Esophagus muscularis mucosa (tissue), 4 donors: ENCODE measurements at regions not wholly inside any gene's neighbourhood (a gene's known extent, or its start where the extent isn't known, plus 50 kb on each side); places are given as distances from the start of the nearest gene placed in this dataset.
A peak's percentile ranks its signal among the peaks of the same experiment; 100 is the strongest.

Source experiments
- DNase-seq: peaks from one replicate; pipeline ENCODE4 v3.0.0-alpha.2; 2017; ENCODE audit errors: extremely low spot score
- H3K27ac ChIP-seq, 4 donors: fragments of 200-600 bp; sonication (generic); replicated peaks in 1 of 4; 1 replicate in 3 of 4; 2 replicates in 1 of 4; pipeline ENCODE4 v1.5.1; 2016 to 2019; ENCODE audit warnings: mild to moderate bottlenecking in 1 of 4
- H3K27me3 ChIP-seq, 4 donors: fragments of 200-600 bp; sonication (generic); one replicate each; pipeline versions ENCODE4 v1.5.1 to v1.6.0; 2016 to 2019
- H3K36me3 ChIP-seq, 4 donors: fragments of 200-600 bp; sonication (generic); one replicate each; pipeline ENCODE4 v1.5.1; 2016 to 2019
- H3K4me1 ChIP-seq, 4 donors: fragments of 200-600 bp; sonication (generic); one replicate each; pipeline ENCODE4 v1.5.1; 2016 to 2019
- H3K4me3 ChIP-seq, 4 donors: fragments of 200-600 bp; sonication (generic); 1 replicate in 2 of 4; 2 replicates in 2 of 4; pipeline ENCODE4 v1.5.1; 2016 to 2019; ENCODE audit warnings: mild to moderate bottlenecking in 4 of 4, moderate library complexity in 1 of 4
- H3K9me3 ChIP-seq, 4 donors: fragments of 200-600 bp; sonication (generic); 1 replicate in 3 of 4; 2 replicates in 1 of 4; pipeline ENCODE4 v1.5.1; 2016 to 2019
- EP300 ChIP-seq: sonication (generic); formaldehyde crosslinking; IDR thresholded peaks from one replicate; pipeline ENCODE4 v1.6.1; 2017; ENCODE audit warnings: antibody characterized with exemption
- POLR2A ChIP-seq: fragments of 450-650 bp; IDR thresholded peaks from one replicate; pipeline ENCODE4 v1.6.1; 2017; ENCODE audit warnings: antibody characterized with exemption, moderate library complexity, mild to moderate bottlenecking, low read depth
- POLR2AphosphoS5 ChIP-seq, 2 donors: sonication (generic); formaldehyde crosslinking; IDR thresholded peaks; one replicate each; pipeline ENCODE4 v1.6.1; 2017; ENCODE audit warnings: antibody characterized with exemption in 2 of 2
- WGBS: methylation state at CpG from one replicate; pipeline ENCODE4 v1.1.5; 2018; 5-methylcytosine and 5-hydroxymethylcytosine counted together
- intact Hi-C: fragments of 100-400 bp; cut with DNase I; formaldehyde crosslinking; loops from one replicate; pipeline ENCODE4 v1.15.1; 2023
- TF ChIP-seq, protein P1 (sequence below), 3 experiments: fragments of 200-600 bp in 2 of 3; fragments of 450-650 bp in 1 of 3; sonication (generic) in 2 of 3; IDR thresholded peaks; one replicate each; pipeline ENCODE4 v1.5.1; 2017 to 2019; ENCODE audit warnings: antibody characterized with exemption in 3 of 3, mild to moderate bottlenecking in 2 of 3, moderate library complexity in 1 of 3

DNA sequence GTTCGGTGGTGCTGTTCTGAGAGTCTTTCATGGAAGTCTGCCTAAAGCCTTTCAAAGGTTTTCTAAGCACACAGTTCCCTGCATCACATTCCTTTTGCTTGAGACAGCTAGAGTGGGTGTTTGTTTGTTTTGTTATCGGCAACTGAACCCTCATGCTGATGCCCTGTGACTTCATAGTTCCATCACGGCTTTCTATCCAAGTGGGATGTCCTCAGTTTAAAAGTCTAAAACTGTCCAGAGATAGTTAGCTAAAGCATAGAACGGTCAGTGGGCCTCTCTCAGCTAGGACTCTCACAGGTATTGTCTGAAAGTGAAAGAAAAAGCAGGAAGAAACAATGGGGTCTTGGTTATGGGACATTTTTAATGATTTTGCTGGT lies 337.3 kb downstream of the OSR1 start:
- 42% methylated on average over 4 of the region's 4 CpGs for WGBS
- H3K27me3 ChIP-seq, result no peaks in the 10 kb centered on the region
- intact Hi-C loops, result no loop called here
- no peaks in the 10 kb centered on the region for H3K9me3 ChIP-seq
- no peak overlapping the region for H3K4me3 ChIP-seq
- no peak overlapping the region for H3K27ac ChIP-seq
- DNase-seq, result no peak
- no peak for TF ChIP-seq POLR2A
- TF ChIP-seq POLR2AphosphoS5 (IDR thresholded peaks at IDR 0.05), result no peak
- TF ChIP-seq EP300, result no peak
- TF ChIP-seq, protein P1, sequence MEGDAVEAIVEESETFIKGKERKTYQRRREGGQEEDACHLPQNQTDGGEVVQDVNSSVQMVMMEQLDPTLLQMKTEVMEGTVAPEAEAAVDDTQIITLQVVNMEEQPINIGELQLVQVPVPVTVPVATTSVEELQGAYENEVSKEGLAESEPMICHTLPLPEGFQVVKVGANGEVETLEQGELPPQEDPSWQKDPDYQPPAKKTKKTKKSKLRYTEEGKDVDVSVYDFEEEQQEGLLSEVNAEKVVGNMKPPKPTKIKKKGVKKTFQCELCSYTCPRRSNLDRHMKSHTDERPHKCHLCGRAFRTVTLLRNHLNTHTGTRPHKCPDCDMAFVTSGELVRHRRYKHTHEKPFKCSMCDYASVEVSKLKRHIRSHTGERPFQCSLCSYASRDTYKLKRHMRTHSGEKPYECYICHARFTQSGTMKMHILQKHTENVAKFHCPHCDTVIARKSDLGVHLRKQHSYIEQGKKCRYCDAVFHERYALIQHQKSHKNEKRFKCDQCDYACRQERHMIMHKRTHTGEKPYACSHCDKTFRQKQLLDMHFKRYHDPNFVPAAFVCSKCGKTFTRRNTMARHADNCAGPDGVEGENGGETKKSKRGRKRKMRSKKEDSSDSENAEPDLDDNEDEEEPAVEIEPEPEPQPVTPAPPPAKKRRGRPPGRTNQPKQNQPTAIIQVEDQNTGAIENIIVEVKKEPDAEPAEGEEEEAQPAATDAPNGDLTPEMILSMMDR (IDR thresholded peaks at IDR 0.05), result no peak
- H3K4me1 ChIP-seq, result no peaks in the 10 kb centered on the region
- no peaks in the 10 kb centered on the region for H3K36me3 ChIP-seq

DNA sequence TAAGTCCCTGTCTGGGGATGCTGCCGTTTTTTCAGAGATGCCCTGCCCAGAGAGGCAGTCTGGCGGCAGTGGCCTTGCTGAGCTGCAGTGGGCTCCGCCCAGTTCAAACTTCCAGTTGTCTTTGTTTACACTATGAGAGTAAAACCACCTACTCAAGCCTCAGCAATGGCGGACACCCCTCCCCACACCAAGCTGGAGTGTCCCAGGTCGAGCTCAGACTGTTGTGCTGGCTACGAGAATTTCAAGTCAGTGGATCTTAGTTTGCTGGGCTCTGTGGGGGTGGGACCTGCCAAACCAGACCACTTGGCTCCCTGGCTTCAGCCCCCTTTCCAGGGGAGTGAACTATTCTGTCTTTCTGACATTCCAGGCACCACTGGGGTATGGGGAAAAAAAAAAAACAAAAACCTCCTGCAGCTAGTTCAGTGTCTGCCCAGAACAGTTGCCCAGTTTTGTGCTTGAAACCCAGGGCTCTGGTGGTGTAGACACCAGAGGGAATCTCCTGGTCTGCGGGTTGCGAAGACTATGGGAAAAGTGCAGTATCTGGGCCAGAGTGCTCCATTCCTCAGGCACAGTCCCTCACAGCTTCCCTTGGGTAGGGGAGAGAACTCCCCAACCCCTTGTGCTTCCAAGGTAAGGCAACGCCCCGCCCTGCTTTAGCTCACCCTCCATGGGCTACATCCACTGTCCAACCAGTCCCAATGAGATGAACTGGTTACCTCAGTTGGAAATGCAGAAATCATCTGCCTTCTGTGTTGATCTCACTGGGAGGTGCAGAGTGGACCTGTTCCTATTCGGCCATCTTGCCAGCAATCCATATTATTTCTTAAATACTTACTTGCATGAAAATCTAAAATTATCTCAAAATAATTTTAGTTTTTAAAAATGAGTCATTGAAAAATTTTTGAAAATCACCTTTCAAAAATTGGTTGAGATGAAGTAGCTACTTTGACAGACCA lies 338.0 kb downstream of the OSR1 start:
- no peaks in the 10 kb centered on the region for H3K27me3 ChIP-seq
- no peaks in the 10 kb centered on the region for H3K36me3 ChIP-seq
- H3K4me1 ChIP-seq, result no peaks in the 10 kb centered on the region
- intact Hi-C loops, result no loop called here
- WGBS, result 80% methylated on average over 10 of the region's 11 CpGs
- H3K4me3 ChIP-seq, result no peak overlapping the region
- no peak for DNase-seq
- TF ChIP-seq POLR2A, result no peak
- no peak for TF ChIP-seq EP300
- TF ChIP-seq, protein P1 (IDR thresholded peaks at IDR 0.05), result no peak
- no peak for TF ChIP-seq POLR2AphosphoS5 (IDR thresholded peaks at IDR 0.05)
- H3K27ac ChIP-seq, result no peak overlapping the region
- H3K9me3 ChIP-seq, result no peaks in the 10 kb centered on the region

DNA sequence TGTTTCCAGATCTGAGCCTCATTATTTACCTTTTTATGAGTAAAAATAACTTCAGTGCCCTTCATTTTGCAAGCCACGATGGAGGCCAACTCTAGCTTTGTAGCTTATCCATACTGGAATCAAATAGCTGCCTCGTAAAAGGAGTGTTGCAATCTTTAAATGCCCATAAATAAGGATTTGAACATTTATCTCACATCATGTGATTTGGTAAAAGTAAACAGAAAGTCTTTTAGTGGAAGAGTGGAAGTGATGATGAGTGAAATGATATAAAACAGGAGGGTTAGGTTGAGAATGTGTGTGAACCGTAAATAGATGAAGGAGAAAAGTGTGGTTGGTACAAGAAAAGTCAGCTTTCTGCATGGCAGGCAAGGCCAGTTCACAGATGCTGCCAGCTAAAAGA lies 348.9 kb downstream of the OSR1 start:
- Histone ChIP-seq H3K27me3 (no peaks in the 10 kb centered on the region), H3K27ac (peak overlapping the region in 3 of 4 donors; percentile 15 to 29 (median 28)), H3K36me3 (no peaks in the 10 kb centered on the region), H3K4me3 (no peak overlapping the region), H3K4me1 (peaks cover 0 to 13% (median 5%) of the 10 kb centered on the region in 4 donors), H3K9me3 (no peaks in the 10 kb centered on the region)
- intact Hi-C loops, result no loop called here
- TF ChIP-seq EP300 (no peak), POLR2A (no peak), POLR2AphosphoS5 (IDR thresholded peaks at IDR 0.05) (no peak)
- TF ChIP-seq, protein P1 (IDR thresholded peaks at IDR 0.05), result no peak
- DNase-seq, result no peak
- 49% methylated on average over 3 of the region's 3 CpGs for WGBS

DNA sequence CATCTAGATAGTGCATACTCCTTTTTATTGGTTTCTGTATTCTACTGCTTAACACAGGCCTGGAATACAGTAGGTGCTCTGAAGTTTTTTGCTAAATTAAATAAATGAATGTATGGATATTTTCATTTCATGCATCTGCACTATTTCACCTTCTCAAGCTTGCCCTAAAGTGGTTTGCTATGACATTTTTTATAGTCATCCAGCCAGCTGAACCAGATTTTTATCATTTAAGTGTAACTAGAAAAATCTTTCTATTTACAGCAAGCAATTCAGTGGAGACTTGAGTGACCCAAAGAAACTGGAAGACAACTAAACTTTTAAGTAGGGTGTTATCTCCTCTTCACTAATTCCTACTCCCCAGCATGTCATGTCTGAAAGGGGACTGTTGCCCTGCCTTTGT lies 354.9 kb downstream of the OSR1 start:
- TF ChIP-seq POLR2AphosphoS5 (IDR thresholded peaks at IDR 0.05), result no peak
- TF ChIP-seq, protein P1 (IDR thresholded peaks at IDR 0.05), result no peak
- no peak for TF ChIP-seq EP300
- Histone ChIP-seq H3K4me1 (no peaks in the 10 kb centered on the region), H3K36me3 (no peaks in the 10 kb centered on the region), H3K9me3 (no peaks in the 10 kb centered on the region), H3K27ac (no peak overlapping the region), H3K27me3 (no peaks in the 10 kb centered on the region), H3K4me3 (no peak overlapping the region)
- no peak for DNase-seq
- intact Hi-C loops, result no loop called here
